ENCODE measurements at regions not wholly inside any gene's neighbourhood (a gene's known extent, or its start where the extent isn't known, plus 50 kb on each side); places are given as distances from the start of the nearest gene placed in this dataset.

DNA sequence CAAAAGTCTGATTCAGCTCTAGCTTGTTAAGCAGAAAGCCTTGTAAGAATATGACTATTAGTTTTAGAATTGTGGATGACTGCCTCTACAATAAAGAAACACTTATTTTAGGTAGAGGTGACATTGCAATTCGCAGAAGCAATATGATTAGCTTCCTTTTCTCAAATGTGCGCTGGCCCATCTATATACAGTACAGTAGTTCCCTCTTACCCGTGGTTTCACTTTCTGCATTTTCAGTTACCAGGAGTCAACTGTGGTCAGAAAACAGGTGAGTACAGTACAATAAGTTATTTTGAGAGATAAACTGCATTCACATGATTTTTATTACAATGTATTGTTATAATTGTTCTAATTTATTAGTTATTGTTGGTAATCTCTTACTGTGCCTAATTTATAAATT is 405.1 kb downstream of the GPD2 start:
- no peak for DNase-seq (ENCODE audit: low read depth, low spot score)

DNA sequence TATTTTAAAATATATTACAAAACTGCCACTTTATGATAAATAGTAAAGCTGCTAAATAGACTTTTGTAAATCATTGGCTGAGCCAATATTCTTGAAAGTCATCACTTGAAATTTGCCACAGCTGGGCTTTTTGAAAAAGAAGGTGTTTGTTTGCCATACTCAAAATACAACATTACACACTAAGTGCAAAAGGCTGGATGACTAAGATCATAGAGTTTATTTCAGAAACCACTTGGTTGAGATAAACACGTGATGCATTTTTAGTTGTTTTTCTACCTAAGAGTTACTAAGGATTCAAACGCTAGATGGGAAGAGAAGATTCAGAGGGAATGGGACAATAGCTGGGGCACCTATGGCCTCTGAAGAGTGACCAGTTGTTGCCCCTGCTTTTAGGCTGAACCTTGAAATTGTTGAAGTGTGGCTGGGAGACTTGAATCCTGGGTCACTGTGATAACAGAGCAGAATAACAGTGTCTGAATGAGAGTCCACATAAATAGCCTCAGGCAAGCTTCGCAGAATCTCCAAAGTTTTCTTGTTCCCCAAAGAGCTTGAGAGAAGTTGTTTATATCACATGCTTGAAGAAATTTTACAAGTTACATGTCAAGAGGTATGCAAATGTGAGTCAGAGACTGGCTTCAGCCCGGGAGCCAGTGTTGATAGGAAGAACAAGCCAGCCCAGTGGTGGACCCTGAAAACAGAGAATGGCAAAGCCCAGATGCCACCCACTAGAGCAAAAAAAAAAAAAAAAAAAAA is 409.8 kb downstream of the GPD2 start:
- DNase-seq (ENCODE audit: low read depth, low spot score): peak; percentile 35

DNA sequence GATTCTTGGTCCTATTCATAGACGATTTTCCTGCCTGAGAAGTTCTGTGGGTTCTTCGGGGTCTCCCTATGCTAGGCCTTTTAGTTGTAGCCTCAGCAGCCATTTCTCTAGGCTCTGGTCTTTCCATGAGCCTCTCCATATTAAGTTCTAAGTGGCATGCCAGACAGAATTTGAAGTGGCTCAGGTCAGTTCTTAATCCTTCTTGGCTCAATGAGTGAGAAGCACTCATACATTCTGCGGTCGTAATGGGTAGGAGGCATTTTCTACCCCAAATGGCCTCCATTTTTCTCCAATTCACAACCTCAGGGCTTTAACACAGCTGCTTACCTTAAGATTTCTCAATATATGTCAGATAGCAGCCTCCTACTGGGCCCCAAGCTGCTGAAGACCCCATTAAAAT is 405.3 kb upstream of the GALNT5 start:
- no peak for DNase-seq (ENCODE audit: low read depth, low spot score)

DNA sequence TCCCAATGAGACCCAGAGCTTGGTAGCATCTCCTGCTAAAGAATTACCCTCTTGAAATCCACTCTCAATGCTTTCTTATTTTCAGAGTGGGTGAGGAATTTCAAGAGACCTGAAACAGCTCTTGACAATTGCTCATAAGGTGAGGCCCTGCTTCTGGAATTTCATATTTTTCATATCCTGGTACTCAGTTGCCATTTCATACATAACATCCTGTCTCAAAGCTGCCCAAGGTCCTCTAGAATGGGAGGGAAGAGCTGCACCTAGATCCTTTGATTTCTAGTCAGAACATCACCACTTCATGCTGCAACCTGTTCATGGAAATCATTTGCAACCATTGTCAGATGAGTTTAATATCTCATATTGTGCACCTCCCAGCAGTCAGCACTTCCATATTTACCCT is 404.8 kb upstream of the GALNT5 start:
- DNase-seq (ENCODE audit: low read depth, low spot score): no peak

DNA sequence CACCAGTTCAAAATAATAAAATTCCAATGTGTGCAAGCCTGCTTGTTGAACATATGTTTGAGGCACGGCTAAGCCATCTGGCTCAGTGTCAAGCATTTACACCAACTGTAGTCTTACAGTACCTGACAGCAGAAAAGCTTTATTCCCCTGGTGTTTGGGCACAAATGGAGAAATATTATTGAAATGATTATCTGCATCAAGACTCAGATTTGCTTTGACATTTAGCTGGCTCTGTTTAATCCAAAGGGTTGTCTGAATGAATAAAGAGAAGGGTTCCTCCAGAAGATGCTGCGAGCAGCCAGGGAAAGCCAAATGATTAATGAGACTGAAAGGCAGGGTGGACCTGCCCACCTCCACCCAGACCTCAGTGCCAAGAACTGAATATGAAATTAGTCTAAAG is 393.2 kb upstream of the GALNT5 start:
- DNase-seq (ENCODE audit: low read depth, low spot score): peak; percentile 7

DNA sequence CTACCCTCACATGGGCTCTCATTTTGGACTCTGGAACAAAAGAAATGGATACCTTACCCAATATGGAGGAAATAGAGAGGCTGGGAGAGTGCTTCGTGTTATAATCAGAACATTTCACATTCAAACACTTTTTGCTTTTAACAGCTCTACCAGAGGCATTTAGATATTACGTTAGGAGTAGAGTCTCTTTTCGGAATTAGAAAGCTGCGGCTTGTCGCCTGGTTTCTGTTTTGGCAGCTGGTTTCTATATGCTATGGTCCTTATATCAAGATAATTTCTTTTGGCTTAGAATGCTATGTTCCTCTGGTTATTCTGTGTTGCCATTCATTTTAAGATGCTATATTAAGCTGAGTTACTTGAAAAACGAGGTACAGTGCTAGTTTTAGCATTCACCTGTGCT is 392.8 kb upstream of the GALNT5 start:
- DNase-seq (ENCODE audit: low read depth, low spot score): no peak

DNA sequence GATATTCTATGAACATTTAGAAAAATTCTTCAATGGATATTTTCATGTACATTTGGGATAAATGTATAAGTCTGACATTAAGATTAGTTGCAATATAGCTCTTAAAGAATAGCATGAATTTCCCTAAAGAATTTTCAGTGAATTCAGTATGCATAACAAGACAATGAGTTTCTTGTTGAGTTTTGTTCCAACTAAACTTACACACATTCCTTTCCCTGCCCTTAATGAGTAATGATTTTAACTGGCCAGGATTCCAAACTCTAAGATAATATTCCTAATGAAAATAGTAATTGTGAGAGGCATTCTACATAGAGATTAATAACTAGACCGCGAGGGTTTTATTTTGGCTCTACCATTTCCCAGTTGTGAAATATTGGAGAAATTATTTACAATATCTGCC is 390.3 kb upstream of the GALNT5 start:
- peak; percentile 14 for DNase-seq (ENCODE audit: low read depth, low spot score)

DNA sequence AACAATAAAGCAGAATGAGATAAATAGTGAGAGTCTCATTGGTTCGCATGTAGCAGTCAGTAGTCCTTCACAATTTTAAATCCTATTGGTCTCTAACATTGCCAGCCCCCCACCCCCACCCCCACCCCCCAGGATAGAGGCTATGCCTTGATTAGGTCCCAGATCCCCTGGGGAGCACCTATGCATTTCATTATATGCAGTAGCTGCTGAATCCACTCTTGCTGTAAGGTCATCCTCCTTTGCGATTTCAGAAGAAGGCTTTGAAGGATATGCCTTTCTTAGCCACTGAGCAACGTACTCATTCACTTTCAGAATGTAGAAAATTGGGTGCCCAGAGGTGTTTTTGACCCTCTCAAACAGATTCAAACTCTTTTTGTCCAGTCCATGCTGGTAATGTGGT is 382.8 kb upstream of the GALNT5 start:
- no peak for DNase-seq (ENCODE audit: low read depth, low spot score)

DNA sequence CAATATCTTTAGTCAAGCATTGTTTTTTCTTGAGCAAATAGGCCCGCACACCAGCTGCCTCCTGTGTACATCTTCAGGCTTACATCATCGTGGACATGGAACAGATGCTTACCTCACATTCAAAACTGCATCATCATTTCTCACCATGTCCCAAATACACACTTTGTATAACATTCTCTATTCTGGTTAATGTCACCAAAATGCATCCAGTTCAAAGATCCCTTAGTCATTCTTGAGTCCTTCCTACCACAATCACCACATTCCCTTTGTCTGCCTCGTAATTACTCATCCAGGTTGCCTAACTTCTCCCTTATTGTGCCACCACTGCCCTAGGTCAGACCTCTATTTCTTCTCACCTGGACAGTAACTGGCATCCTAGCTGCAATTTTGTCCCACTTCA is 373.7 kb upstream of the GALNT5 start:
- DNase-seq (ENCODE audit: low read depth, low spot score): peak; percentile 16

DNA sequence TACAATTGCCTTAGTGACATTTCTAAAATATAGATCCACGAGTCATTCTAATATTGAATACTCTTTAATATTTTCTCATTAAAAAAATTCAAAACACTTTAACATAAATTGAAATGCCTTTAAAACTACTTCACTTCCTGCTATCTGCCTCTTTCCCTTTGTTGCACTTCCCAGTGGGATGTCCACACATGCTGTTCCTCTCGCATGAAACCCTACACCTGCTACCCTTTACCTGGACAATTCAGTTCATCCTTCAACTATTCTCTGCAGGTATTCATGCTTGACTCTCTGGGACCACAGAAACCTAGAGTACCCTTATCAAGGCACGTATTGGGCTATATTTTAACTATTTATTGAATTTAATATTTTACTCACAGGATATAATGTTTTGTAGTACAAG is 373.3 kb upstream of the GALNT5 start:
- DNase-seq (ENCODE audit: low read depth, low spot score): no peak

DNA sequence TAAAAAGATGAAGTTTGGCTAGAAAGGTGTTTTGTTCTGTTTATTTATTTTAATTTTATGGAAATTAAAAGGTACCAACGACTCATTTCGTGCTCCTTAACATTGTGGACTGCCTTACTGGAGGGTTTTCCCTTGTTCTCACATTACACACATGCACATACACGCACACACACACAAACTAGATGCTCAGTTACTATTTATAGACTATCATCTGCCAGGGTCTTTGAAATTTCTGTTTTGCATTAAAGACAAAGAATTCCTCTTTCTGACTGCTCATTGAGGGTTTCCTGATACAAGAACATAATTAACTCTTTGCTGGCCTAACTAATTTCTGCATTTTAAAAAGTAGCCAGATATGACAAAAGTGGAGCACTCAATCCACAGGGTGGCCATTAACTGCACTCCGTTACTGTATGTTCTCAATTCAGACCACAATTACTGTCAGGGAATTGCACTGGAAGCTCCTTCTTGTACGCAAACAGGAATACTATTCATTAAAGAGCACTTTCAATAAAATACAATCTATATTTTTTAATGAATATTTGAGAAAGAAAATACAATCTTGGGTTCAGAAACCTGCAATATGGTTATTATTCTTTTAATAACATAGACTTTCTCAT is 366.9 kb upstream of the GALNT5 start:
- no peak for DNase-seq (ENCODE audit: low read depth, low spot score)

DNA sequence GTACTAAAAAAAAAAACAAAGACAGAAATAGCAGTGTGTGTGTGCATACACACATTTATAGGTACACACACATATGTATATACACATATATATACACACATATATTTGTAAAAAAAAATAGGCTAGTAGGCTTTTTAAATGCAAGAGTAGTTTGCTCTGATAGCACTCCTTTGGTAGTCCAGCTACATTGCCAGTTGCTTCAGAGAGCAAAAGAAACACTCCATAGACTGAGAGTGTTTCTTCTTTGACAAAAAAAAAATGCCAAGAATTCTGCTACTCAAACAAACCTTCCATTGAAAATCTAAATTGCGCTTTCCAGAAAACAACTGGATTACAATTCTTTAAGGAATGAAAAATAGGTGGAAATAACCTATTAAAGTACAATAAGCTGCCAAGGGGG is 365.9 kb upstream of the GALNT5 start:
- no peak for DNase-seq (ENCODE audit: low read depth, low spot score)

DNA sequence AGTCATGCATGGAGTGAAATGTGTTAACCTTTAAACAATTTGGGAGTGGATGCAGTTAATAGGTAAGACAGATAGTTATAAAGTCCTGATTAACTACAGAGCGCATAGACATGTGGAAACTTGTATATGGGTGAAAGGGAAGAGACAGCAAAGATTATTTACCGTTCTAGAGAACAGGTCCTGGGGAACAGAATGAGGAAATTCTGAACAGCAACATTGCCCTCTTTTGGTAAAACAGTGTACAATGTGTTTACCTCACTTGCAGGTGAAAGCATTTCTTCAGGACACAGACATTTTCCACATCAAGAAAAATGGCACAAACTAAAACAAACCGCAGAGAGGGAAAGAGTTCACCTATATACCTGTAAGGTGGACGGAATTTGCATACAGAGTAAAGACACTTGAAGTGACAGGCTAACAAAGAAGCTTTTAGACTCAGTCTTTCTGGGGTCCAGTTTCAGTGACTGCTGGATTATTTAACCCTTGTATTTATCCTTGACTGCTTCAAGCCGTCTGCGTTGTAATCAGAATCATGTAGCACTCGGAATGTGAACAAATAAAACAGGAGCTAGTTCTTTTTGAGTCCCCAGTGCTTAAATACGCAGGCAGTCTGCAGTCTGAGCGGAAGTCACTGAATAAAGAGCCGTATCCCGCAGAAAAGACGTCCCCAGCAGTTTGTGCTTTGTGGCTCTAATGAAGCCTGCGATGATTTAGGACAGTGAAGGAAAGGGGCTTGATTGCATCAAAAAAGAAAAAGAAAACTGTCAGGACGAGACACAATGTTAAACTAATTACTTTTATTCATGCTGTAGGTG is 364.8 kb upstream of the GALNT5 start:
- DNase-seq (ENCODE audit: low read depth, low spot score): peak; percentile 75

DNA sequence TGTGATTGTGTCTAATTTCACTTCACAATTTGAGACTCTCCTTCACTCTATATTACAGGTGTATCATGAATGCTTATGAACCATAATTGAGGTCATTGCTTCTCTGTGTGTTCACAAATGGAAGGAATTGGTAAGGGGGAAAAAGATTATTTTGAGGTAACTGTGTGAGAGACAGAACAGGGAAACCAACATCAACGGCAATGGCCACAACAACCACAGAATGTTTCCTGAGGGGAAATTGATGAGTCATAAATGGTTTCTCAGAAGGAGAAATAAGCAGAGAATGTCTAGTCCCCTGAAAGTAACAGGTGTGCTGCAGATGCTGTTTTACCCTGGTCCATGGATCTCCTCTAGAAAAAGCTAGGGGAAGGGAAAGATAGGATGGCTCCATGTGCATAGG is 361.2 kb upstream of the GALNT5 start:
- DNase-seq (ENCODE audit: low read depth, low spot score): peak; percentile 39

DNA sequence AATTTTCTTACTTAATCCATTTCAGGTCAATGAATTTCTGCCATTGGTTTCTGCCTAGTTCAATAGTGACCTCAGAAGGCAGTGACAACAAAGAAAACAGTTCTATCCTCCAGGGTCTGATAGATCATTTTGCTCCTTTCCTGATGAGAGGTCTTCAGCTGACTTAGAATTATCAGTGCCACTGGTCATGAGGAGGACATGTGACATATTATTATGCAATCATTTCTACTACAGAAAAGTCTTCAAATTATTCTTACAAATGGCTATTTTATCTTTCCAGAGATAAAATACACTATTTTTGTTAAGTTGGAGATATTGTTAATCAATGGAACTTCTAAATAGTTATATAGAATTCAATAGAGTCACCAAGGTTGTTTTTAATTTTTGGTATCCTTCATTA is 360.0 kb upstream of the GALNT5 start:
- no peak for DNase-seq (ENCODE audit: low read depth, low spot score)

DNA sequence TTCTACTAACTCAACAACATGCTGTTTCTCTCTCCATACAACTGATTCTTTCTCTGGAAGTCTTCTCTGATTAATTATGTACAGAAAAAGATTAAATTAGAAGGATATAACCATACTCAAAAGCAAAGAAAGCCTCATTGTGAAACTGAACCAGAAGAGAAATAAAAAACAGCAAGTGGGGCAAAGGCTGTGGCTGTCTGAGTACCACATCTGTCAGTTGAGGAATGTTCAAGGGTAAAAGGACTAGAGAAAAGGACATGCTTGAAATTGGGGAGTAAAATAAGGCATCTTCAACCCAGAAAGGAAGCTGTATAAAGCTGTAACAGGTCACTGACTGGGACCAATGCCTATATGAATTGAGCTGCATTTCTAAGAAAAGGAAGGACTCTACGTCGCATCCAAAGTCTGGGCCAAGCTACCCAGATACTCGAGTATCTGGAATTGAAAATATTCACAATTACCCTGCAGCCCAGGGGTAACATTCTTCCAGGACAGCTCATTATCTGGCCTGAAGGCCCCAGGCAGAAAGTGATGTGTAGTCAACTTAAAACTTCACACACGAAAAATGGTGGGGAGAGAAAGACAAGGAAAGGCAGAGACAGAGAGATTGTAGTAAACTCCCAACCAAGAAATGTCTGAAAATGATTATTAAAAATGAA is 356.0 kb upstream of the GALNT5 start:
- peak; percentile 42 for DNase-seq (ENCODE audit: low read depth, low spot score)

DNA sequence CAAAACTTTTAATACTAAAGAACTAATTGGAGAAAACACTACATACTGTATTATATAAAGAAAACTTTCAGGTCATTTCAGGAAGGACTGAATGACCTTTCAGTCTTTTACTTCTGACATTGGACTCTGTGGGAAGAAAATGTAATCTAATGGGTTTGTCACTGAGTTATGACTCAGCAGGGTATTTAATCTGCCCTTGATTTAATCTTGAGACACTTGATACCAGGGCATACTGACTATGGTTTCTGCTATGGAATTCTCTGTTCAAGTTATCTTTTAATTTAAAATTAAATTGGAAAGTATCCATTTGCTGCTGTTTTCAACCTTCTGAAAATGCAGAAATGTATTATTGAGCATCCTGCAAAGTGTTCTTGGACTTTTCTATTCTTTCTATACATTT is 354.2 kb upstream of the GALNT5 start:
- no peak for DNase-seq (ENCODE audit: low read depth, low spot score)

DNA sequence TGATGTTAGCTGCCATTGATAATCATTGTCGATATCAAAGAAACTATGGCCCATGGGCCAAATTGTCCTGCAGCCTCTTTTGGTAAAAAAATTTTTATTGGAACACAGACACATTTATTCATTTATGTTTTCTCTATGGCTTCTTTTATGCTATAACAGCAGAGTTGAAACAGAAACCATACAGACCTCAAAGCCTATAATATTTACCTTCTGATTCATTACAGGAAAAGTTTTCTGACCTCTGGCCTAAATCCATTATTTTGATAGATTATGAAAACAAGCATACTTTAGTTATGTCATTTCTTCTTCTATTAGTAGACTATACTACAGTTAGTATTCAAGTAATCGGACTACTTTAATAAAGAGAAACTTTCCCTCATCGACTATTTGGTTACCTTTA is 349.7 kb upstream of the GALNT5 start:
- DNase-seq (ENCODE audit: low read depth, low spot score): no peak

DNA sequence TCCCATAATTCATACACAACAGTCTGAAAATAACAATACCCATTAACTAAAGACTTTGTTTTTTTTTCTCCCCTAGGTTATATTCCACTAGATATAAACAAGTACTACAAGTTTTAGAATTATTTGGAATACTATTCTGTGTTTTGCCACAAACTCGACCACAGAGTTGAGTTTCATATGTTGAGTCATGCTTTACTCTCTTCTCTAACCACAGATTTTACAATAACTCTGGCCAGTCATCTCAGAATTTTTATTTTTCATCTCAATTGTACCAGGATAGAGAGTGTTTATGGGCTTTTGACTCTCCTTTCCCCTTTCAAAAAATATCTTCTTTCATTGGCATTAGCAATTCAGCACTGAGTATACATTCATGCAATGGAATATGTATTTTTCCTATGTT is 348.7 kb upstream of the GALNT5 start:
- peak; percentile 63 for DNase-seq (ENCODE audit: low read depth, low spot score)

DNA sequence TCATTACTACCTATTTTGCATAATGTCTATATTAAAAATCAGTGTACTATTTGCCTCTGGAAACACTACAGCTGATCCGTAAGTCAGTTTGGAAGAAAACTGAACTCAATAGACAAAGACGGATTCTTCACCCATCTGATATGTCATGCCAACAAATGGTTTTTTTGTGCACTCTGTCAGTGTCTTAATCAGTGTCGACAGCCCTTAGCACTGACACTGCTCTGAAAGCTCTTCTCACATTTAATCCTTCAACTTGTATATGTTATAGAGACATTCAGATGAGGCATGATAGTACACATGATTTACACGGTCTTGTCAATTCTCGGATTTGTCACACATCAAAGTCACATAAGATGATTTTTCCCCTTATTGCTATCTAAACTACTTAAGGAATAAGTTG is 347.5 kb upstream of the GALNT5 start:
- no peak for DNase-seq (ENCODE audit: low read depth, low spot score)

DNA sequence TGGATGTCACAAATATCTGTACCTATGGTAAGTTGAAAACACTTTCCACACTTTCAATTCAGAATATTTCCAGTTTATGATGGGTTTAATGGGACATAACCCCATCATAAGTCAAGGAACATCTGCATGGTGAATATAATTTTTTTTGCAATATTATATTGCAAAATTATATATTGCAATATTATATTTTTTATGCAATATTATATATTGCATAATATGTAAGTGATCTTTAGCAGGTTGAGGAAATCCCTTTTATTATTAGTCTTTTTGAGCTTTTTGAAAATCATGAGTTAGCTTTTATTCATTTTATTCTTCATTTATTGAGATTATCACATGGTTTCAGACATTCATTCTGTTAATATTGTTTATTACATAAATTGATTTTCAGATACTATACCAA is 342.2 kb upstream of the GALNT5 start:
- DNase-seq (ENCODE audit: low read depth, low spot score): no peak

DNA sequence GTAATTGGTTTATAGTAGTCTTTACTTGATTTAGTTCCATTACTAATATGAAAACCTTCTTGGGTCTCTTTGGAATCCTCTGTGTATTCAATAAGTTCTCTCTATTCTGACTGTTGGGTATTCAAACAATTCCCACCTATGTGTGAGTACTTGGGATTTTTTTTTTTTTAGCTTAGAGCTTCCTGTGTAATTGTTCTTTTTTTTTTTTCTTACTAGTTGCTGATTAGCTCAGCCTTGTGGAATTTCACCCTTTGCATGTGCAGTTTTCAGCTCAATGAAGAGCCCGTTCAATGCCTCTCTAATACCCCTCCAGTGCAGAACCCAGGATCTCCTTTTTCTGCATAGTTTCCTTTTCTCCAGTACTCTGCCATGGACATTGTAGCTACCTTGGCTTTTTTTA is 339.1 kb upstream of the GALNT5 start:
- DNase-seq (ENCODE audit: low read depth, low spot score): peak; percentile 58
